ENCODE measurements at regions not wholly inside any gene's neighbourhood (a gene's known extent, or its start where the extent isn't known, plus 50 kb on each side); places are given as distances from the start of the nearest gene placed in this dataset.

- CTCF ChIA-PET, result no interaction called here
- Histone ChIP-seq H3K4me2 (ENCODE audit: control insufficient read depth, insufficient read depth) (no peak overlapping the region), H3K4me1 (ENCODE audit: control insufficient read depth, insufficient read depth, low read length) (no peaks in the 10 kb centered on the region), H2AFZ (ENCODE audit: control insufficient read depth, low read depth, low read length) (no peak overlapping the region), H3K9ac (ENCODE audit: control insufficient read depth, insufficient read depth, low read length) (no peak overlapping the region), H3K4me3 (no peak overlapping the region), H3K27me3 (replicated peaks in 1 of 2; ENCODE audit: control insufficient read depth in 2 of 2, insufficient read depth in 2 of 2, low read length in 1 of 2) (no peaks in the 10 kb centered on the region), H3K27ac (ENCODE audit: control insufficient read depth, insufficient read depth) (no peak overlapping the region), H3K9me3 (replicated peaks; ENCODE audit: control insufficient read depth, insufficient read depth, low read length) (no peaks in the 10 kb centered on the region), H4K20me1 (ENCODE audit: control insufficient read depth, insufficient read depth) (no peaks in the 10 kb centered on the region), H3K36me3 (ENCODE audit: control insufficient read depth in 2 of 2, insufficient read depth in 2 of 2, low read length in 1 of 2) (no peaks in the 10 kb centered on the region), H3K79me2 (ENCODE audit: control insufficient read depth, insufficient read depth, low read length) (no peaks in the 10 kb centered on the region)
- ATAC-seq, result no peak
- no TSS peak for BruUV-seq (replicated peaks)
- RAD21 ChIA-PET (ENCODE audit: unreplicated experiment), result no interaction called here
- POLR2A ChIA-PET, result no interaction called here
- 0% methylated on average over 1 of the region's 1 CpG for WGBS (ENCODE audit: insufficient coverage, insufficient replicate concordance, low lambda C conversion rate, missing lambda C conversion rate)
- DNase-seq (ENCODE audit: low read depth, low spot score), result no peak
- in situ Hi-C loops (cut with MboI), result no loop called here
- intact Hi-C loops (cut with micrococcal nuclease; ENCODE audit: unreplicated experiment), result no loop called here
- TF ChIP-seq WRNIP1 (IDR thresholded peaks at IDR 0.05; ENCODE audit: borderline replicate concordance, low read depth, low read length), result no peak
- TF ChIP-seq JUND (IDR thresholded peaks at IDR 0.05; ENCODE audit: low read depth, low read length), result no peak
- TF ChIP-seq BACH1 (IDR thresholded peaks at IDR 0.05; ENCODE audit: borderline replicate concordance), result no peak
- no peak for TF ChIP-seq ZBTB4 (CRISPR knock-in tag; IDR thresholded peaks at IDR 0.05)
- no peak for TF ChIP-seq STAT3 (IDR thresholded peaks at IDR 0.05; ENCODE audit: low read depth, low read length)
- TF ChIP-seq, protein P1, sequence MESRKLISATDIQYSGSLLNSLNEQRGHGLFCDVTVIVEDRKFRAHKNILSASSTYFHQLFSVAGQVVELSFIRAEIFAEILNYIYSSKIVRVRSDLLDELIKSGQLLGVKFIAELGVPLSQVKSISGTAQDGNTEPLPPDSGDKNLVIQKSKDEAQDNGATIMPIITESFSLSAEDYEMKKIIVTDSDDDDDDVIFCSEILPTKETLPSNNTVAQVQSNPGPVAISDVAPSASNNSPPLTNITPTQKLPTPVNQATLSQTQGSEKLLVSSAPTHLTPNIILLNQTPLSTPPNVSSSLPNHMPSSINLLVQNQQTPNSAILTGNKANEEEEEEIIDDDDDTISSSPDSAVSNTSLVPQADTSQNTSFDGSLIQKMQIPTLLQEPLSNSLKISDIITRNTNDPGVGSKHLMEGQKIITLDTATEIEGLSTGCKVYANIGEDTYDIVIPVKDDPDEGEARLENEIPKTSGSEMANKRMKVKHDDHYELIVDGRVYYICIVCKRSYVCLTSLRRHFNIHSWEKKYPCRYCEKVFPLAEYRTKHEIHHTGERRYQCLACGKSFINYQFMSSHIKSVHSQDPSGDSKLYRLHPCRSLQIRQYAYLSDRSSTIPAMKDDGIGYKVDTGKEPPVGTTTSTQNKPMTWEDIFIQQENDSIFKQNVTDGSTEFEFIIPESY (IDR thresholded peaks at IDR 0.05), result no peak
- TF ChIP-seq SKIL (IDR thresholded peaks at IDR 0.05; ENCODE audit: low read depth, poor library complexity, severe bottlenecking), result no peak
- no peak for TF ChIP-seq KAT2A (conservative IDR thresholded peaks at IDR 0.05; ENCODE audit: control insufficient read depth, low read depth, low read length)
- TF ChIP-seq RFX5 (IDR thresholded peaks at IDR 0.05; ENCODE audit: low read depth, low read length), result no peak
- no peak for TF ChIP-seq LARP7 (IDR thresholded peaks at IDR 0.05)
- TF ChIP-seq BCL11A (IDR thresholded peaks at IDR 0.05; ENCODE audit: low read depth, low read length), result no peak
- SMC1A ChIA-PET (ENCODE audit: uncharacterized antibody, unreplicated experiment), result no interaction called here
- FAIRE-seq, result no peak
Measured at GRCh38 chr3:88896026-88896425, 211.4 kb upstream of the EPHA3 start.

Data from GM12878 (cell line).